Heart left ventricle (tissue), 13 donors: ENCODE measurements at regions not wholly inside any gene's neighbourhood (a gene's known extent, or its start where the extent isn't known, plus 50 kb on each side); places are given as distances from the start of the nearest gene placed in this dataset.

Experiments
- POLR2A ChIP-seq, 2 donors: fragments of 450-650 bp; IDR thresholded peaks; one replicate each; pipeline ENCODE4 v1.6.1; 2017; ENCODE audit warnings: antibody characterized with exemption in 2 of 2, mild to moderate bottlenecking in 2 of 2, moderate library complexity in 2 of 2
- TF ChIP-seq, protein P1 (sequence below), 12 donors: fragments of 200-600 bp; sonication (generic) in 4 of 12; IDR thresholded peaks; one replicate each; pipeline versions ENCODE4 v1.5.0 to v1.8.0; 2018 to 2022; ENCODE audit warnings: antibody characterized with exemption in 12 of 12, mild to moderate bottlenecking in 5 of 12
- donor health status: ischemic (EF 13 %, LVEDD 7.1; RV severe dilation, severe dysfunction).
- donor health status: DM: no; HTN: yes; CAD: no.
- donor health status: DM: no; HTN: no; CAD: no.
- donor health status: ischemic (EF 25% LVEDD 6.9; RV normal size, moderate dysfunction).
- donor health status: ischemic (EF 25% LVEDD 5.7; RV mildly dilated, moderate dysfunction).
- donor health status: ischemic (EF 35%, LVEDD 5.7; RV mildly dilated, moderate dysfunction).
- donor health status: nonischemic (EF 11% LVEDD 7.7; RV severe dilation, severe dysfunction).
- donor health status: DM: yes; HTN: yes; CAD: no.
- donor health status: PGD.
- donor health status: ischemic (EF 29% LVEDD 5.4; RV normal size, mild dysfunction).
- donor health status: nonischemic (EF 23%, LVEDD 6.1; RV moderate dilation, normal function).

GRCh38 chr2:147275943-147276342 is 568.9 kb upstream of the ACVR2A start:
- TF ChIP-seq, protein P1, sequence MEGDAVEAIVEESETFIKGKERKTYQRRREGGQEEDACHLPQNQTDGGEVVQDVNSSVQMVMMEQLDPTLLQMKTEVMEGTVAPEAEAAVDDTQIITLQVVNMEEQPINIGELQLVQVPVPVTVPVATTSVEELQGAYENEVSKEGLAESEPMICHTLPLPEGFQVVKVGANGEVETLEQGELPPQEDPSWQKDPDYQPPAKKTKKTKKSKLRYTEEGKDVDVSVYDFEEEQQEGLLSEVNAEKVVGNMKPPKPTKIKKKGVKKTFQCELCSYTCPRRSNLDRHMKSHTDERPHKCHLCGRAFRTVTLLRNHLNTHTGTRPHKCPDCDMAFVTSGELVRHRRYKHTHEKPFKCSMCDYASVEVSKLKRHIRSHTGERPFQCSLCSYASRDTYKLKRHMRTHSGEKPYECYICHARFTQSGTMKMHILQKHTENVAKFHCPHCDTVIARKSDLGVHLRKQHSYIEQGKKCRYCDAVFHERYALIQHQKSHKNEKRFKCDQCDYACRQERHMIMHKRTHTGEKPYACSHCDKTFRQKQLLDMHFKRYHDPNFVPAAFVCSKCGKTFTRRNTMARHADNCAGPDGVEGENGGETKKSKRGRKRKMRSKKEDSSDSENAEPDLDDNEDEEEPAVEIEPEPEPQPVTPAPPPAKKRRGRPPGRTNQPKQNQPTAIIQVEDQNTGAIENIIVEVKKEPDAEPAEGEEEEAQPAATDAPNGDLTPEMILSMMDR (IDR thresholded peaks at IDR 0.05) = peak in 1 of 12 donors; percentile 11
- no peak for TF ChIP-seq POLR2A (IDR thresholded peaks at IDR 0.05)
